ENCODE measurements at regions not wholly inside any gene's neighbourhood (a gene's known extent, or its start where the extent isn't known, plus 50 kb on each side); places are given as distances from the start of the nearest gene placed in this dataset.

- TF ChIP-seq SIN3A (IDR thresholded peaks at IDR 0.05; ENCODE audit: borderline replicate concordance, insufficient read depth, low read length) (no peak), REST (IDR thresholded peaks at IDR 0.05; ENCODE audit: insufficient read depth in 1 of 2, low read depth in 2 of 2, low read length in 2 of 2) (no peak), POLR2AphosphoS5 (IDR thresholded peaks at IDR 0.05; ENCODE audit: low read depth, low read length) (no peak), FOXP2 (optimal IDR thresholded peaks at IDR 0.05; ENCODE audit: borderline replicate concordance, extremely low read depth, extremely low read length, insufficient read depth) (no peak), TAF1 (IDR thresholded peaks at IDR 0.05; ENCODE audit: borderline replicate concordance, insufficient read depth, low read length) (no peak)
These were observed 315.7 kb upstream of the ECI2 start for GRCh38 chr6:4451081-4451480.

GRCh38 chr6:4450237-4450636, 314.9 kb upstream of the ECI2 start:
- no peak for TF ChIP-seq POLR2AphosphoS5 (IDR thresholded peaks at IDR 0.05; ENCODE audit: low read depth, low read length)
- no peak for TF ChIP-seq TAF1 (IDR thresholded peaks at IDR 0.05; ENCODE audit: borderline replicate concordance, insufficient read depth, low read length)
- no peak for TF ChIP-seq SIN3A (IDR thresholded peaks at IDR 0.05; ENCODE audit: borderline replicate concordance, insufficient read depth, low read length)
- no peak for TF ChIP-seq FOXP2 (optimal IDR thresholded peaks at IDR 0.05; ENCODE audit: borderline replicate concordance, extremely low read depth, extremely low read length, insufficient read depth)
- no peak for TF ChIP-seq REST (IDR thresholded peaks at IDR 0.05; ENCODE audit: insufficient read depth in 1 of 2, low read depth in 2 of 2, low read length in 2 of 2)

- TF ChIP-seq FOXP2 (optimal IDR thresholded peaks at IDR 0.05; ENCODE audit: borderline replicate concordance, extremely low read depth, extremely low read length, insufficient read depth) (no peak), TAF1 (IDR thresholded peaks at IDR 0.05; ENCODE audit: borderline replicate concordance, insufficient read depth, low read length) (no peak), POLR2AphosphoS5 (IDR thresholded peaks at IDR 0.05; ENCODE audit: low read depth, low read length) (no peak), REST (IDR thresholded peaks at IDR 0.05; ENCODE audit: insufficient read depth in 1 of 2, low read depth in 2 of 2, low read length in 2 of 2) (no peak), SIN3A (IDR thresholded peaks at IDR 0.05; ENCODE audit: borderline replicate concordance, insufficient read depth, low read length) (no peak)
These were observed 314.0 kb upstream of the ECI2 start for GRCh38 chr6:4449409-4449808.

- TF ChIP-seq SIN3A (IDR thresholded peaks at IDR 0.05; ENCODE audit: borderline replicate concordance, insufficient read depth, low read length): no peak
These were observed 313.5 kb upstream of the ECI2 start for GRCh38 chr6:4448841-4449240.

- no peak for TF ChIP-seq FOXP2 (optimal IDR thresholded peaks at IDR 0.05; ENCODE audit: borderline replicate concordance, extremely low read depth, extremely low read length, insufficient read depth)
These were observed 312.4 kb upstream of the ECI2 start for GRCh38 chr6:4447639-4448330.

GRCh38 chr6:4446982-4447381, 311.6 kb upstream of the ECI2 start:
- TF ChIP-seq POLR2AphosphoS5 (IDR thresholded peaks at IDR 0.05; ENCODE audit: low read depth, low read length) (no peak), TAF1 (IDR thresholded peaks at IDR 0.05; ENCODE audit: borderline replicate concordance, insufficient read depth, low read length) (no peak)

- TF ChIP-seq REST (IDR thresholded peaks at IDR 0.05; ENCODE audit: insufficient read depth in 1 of 2, low read depth in 2 of 2, low read length in 2 of 2): no peak
- no peak for TF ChIP-seq POLR2AphosphoS5 (IDR thresholded peaks at IDR 0.05; ENCODE audit: low read depth, low read length)
These were observed 306.6 kb upstream of the ECI2 start for GRCh38 chr6:4441981-4442434.

Data from PFSK-1 (cell line).